HG02759 (cell line): ENCODE measurements at regions not wholly inside any gene's neighbourhood (a gene's known extent, or its start where the extent isn't known, plus 50 kb on each side); places are given as distances from the start of the nearest gene placed in this dataset.

Experiments used
- ATAC-seq: cut with Tn5 transposase; IDR thresholded peaks from one replicate; pipeline ENCODE4 v1.9.1; 2021; ENCODE audit warnings: mild to moderate bottlenecking, moderate library complexity; ENCODE audit not compliant: unreplicated experiment

DNA sequence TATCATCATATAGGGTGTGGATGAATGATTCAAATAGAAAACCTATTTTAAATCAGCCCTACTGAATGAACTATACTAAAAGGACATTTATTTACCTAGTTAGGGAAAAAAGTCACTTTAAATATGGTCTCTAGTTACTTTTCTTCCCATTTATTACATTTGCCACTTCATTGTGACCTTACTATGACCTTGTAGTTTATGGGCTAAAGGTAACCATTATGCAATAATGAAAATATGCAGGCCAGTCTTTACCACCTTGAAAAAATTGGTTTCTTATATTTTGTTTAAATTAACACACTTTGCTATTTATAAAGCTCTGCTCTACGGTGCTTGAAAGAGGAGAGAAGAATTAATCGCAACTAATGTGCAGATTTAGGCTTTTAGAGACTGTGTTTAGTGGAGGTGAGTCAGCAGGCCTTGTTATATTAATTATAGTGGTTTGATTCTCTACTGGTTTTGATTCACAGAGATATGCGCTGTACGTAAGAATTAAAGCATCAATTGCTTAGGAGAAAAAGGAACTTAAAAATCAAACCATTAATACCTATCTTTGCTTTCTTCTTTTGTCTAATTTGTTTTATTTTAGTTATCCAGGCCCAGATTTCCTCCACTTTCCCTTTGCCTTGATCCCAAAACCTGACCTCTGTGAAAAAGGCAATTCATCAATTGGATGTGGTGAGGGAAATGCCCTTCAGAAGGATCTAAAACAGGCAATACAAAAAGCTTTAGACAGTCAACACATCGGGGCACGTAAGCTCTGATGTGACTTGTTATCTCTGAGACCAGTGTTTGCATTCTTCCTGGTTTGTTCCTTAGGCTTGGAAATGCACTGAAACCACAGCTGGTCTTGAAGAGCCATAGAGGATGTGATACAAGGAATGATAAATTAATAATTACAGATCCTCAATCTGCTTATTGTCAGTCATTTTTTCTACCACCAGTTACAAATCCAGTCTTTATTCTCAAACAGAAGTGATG lies 141.2 kb upstream of the HDAC9 start:
- ATAC-seq, result no peak

DNA sequence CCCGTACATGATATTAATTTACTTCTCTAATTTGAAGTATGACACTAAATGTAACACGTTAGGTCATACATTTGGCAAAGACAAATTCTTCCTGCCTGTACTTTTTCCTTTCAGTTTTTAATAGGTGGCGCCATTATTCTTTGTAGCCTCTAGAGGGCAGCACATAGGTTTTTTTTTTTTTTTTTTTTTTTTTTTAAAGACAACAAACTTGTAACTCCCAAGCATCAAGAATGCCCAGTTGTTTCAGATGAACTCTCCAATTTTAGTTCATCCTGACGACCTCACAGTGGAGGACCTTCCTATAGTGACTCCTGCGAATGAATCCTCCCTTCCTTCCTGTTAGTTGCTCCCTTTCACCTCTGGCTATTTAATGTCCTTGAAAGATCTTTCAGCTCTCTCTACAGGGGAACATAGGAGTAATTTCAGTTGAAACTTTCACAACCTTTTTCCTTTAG lies 139.3 kb upstream of the HDAC9 start:
- no peak for ATAC-seq

DNA sequence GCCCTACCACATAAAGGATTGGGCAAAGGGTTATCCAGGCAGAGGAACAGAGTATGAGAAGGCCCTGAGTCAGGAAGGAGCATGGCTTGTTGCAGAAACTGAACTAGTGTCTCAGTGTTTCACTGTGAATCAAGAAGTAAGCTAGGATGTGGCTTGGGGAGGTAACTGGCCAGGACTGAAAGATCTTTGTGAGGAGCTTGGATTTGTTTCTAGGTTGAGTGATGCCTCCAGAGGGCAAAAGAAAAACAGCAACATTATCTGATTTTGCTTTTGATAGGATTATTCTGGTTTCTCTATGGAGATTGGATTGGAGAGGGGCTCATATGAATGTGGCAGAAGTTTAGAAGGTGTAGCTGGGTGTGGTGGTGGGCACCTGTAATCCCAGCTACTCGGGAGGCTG lies 137.9 kb upstream of the HDAC9 start:
- no peak for ATAC-seq

DNA sequence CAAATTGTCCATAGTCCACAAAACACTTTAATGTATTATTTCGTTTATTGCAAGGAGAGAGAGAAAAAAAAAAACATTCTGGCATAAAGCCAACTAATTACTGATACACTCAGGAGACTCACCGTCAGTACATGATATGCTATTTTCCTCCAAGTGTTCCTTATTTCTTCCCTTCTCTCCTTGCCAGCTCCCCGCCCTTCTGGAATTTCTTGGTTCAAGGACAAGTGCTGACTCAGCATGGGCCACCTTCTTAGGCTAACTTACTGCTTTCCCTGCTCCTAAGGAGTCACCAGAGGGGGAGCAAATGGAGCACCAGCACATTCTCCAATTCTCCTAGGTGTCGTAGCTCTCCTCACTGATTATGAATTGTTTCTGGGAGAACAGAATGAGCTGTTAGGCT lies 133.8 kb upstream of the HDAC9 start:
- no peak for ATAC-seq

DNA sequence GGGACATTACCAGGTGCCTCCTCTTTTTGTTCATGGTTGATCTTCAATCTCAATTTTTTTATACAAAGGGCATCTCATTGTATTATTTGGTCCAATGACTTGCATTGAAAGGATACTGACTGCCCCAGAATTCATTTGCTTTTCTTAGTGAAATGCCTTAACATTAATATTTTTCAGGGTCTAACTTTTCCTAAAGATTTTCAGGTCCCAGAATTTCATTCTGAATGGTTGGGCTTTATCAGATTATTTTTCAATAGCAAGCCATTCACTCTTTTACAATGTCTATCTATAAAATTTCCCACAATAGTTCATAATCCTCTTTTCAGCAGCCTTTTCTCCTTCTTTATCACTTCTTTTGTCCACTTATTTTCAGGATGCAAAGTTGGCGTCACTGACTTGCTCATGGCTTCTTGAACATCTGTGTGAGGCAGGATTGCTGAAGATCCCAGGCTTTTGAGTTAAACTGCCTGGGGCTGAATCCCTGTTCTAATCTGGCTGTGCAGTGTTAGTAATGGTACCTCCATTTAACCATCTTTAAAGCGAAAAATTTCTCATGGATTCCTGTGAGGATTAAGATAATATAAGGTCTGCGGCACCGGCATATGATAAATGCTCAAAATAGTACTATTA lies 131.7 kb upstream of the HDAC9 start:
- no peak for ATAC-seq

DNA sequence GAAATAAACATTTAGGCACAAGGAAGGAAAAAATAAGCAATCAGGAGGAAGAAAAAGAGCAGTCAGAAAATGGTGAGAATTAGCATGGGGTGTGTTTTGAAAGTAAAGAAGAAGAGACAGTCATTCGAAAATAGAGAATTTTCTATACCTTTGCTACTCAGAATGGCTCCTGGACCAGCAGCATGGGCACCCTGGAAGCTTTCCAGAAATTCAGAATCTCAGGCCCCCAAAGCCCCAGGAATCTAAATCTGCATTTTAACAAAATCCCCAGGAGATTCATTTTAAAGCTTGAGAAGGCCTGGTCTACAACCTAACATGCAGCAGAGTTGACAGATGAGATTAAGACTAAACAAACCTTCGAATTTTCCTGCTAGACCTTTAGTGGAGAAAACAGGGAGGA lies 131.2 kb upstream of the HDAC9 start:
- no peak for ATAC-seq

DNA sequence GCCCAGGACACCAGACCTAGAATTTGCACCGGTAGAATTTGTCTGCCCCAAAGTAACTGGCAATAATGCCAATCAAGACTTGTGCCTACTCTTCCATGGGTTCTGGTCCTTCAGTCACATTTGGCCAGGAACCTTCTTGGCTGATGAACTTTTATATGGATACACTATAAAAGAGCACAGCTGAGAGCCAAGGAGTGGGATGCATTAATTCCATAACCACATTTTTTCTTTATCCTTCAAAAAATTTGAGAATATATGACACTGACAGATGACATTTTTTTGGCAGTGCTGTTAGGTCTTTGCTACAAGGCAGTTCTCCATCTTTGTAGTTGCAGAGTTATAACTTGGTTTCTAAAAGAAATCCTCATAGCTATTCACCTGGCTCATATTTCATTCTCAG lies 129.2 kb upstream of the HDAC9 start:
- ATAC-seq, result no peak

DNA sequence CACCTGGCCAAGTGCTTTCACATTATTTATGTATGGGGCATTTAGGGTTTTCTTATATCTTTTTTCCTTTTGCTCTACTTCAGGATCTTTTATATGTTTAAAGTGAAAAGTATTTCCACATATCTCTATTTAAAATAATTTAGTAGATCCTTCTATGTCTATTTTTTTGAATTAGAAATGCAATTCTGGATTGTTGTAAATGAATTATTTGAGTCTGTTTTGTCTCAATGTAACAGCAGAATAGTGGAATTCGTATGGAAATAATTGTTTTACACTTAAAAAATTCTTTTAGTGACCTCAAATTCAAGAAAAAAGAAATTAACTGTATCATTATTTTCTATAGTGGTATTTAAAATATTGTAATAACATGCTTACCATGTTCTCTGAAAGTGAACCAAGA lies 126.5 kb upstream of the HDAC9 start:
- ATAC-seq, result no peak

DNA sequence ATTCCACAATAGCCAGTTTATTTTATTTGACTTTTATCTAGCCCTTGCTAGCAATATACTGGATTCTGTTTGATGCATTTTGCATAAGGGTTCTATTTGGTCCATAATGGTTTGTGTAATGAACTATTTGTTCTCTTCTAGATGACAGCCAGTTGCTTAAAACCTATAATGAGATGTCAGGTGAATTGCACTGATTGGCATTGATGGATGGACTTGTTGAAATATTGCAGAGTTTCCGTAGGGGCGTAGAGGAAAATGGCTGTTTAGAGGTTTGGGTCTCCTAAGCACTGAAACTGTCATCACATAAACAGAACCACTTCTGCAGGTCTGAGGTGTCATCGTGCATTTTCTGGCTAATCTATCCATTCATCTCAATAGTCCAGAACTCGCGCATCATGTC lies 124.9 kb upstream of the HDAC9 start:
- ATAC-seq, result no peak

DNA sequence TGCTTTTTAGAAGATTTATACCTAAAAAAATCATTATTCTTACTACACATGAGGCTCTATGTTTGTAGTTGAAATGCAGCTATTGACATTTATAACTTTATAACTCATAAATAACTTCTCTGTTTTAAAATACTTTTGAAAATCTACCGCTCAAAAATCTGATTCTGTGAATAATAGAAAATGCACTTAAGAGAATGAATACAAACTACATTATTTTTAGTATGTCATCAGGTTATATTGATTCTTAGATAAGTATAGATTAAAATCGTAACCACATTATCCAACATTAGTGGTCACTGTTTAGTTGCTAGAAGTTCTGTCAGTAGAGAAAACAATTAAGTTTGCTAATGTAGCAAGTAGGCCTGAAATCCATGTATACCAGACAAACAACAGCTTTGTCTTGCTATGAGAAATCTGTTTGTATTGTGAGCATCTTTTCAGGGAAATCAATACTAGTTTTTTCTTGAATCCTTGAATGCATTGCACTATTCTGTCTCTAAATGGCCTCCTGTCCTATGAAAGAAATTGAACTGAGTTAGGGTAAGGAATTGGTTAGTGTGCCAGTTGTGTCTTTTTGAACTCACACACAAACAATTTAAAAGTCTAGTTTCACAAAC lies 116.5 kb upstream of the HDAC9 start:
- ATAC-seq, result no peak

DNA sequence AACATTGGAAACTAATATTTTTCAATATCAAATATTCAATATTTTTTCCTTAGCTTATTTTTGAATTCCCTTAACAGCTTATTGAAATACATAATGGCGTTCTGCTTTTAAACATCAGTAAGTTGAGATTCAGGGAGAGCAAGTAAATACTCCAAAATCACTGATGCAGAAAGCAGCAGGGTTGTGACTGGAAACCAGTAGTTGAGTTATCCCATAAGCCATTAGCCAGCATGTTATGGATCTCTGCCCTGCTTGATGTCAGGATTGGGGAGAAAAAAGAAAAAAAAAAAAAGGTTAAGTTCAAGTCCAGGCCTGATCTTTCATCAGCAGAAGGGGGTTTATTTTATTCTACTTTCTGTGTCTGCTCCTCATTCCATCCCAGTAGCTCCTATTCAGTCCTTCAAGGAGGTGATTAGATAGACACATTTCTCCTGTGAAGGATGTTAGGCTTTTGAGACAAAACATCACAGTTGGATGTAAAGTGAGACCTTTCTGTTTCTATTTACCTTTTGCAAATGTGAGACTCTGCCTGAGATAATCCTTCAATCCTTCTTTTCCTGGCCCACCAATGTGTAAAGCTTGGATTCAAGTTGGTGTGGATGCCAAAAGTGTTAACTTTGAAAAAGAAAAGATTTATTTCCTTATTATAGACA lies 110.9 kb upstream of the HDAC9 start:
- no peak for ATAC-seq

DNA sequence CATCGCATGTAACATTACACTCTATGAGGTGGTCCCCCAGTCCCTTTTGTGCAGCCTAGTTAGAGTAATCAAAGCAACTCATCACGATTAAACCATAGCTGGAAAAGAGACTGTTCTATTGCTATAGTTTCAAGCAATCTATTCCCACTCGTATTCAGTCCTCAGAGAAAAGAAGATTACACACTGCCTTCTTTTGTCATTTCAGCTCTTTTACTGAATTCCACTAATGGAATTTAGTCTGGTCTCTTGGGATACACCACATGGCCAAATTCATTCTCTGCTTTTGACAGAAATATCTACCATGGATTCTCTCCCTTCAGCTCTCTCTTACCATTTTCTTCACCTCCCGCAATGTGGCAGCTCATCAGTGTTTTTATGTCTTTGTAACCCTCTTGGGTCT lies 108.9 kb upstream of the HDAC9 start:
- ATAC-seq, result no peak

DNA sequence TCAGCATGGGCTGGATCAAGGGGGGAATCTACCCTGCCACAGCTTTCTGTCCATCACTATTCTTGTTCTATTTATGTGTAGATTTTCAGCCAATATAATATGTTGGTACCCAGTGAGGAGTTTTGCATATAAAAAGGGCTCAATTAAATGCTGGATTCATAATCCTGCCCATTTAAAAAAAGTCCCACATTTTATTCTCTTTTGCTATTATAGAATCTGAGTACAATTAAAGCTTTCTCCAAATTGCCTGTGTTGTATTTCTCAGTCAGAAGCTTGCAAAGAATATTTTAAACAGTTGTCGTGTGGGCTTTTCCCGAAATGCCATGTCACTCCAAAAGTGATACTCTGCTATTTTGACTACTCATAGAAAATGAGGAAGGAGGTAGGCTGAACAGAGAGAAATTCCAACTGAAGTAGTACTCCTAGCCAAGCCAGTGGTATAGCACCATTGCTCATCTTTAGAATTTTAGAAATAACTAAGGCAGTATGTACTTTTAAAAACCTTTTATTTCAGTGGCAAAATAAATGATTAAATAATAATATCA lies 108.3 kb upstream of the HDAC9 start:
- no peak for ATAC-seq

DNA sequence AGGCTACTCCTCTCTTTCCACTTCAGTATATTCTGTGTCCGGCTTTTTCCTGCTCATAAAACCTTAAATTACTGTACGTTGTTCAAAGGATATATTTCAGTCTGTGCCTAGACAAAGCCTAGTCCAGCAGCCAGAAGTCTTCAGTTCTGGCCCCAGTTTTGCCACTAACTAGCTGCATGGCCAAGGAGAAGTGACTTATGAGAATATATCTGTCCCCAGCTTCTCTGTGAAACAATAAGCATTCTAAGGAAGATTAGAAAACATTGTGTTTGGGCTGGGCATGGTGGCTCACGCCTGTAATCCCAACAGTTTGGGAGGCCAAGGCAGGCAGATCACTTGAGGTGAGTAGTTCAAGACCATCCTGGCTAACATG lies 105.0 kb upstream of the HDAC9 start:
- ATAC-seq, result no peak

DNA sequence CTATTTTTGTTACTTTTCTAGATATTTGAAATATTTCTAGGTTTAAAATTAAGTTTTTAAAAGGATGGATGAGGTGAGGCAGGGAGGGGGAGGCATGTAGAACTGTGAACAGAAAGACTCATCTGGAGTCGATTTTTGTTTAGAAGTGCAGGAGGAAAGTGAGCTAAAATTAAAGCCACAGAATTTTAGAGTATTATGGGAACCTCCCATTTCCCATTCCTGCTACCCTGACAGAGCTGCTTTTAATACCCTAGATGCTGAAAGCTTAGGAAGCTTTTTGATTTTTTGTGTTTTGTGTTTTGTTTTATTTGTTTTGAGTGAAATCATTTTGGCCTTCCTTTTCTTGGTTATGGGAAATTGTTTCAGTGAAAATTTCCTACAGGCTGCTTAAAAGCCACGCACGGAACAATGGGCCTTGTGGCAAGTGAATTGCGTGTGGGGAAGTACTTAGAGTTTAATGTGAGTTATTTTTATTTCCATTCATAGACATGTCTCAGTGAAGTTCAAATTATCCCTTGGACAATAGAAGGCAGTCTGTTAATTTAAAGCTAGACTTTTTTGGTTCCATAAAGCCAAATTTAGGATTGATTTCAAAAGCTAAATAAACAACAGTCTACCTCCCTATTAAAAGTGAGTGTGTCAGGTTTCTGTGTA lies 102.0 kb upstream of the HDAC9 start:
- no peak for ATAC-seq

DNA sequence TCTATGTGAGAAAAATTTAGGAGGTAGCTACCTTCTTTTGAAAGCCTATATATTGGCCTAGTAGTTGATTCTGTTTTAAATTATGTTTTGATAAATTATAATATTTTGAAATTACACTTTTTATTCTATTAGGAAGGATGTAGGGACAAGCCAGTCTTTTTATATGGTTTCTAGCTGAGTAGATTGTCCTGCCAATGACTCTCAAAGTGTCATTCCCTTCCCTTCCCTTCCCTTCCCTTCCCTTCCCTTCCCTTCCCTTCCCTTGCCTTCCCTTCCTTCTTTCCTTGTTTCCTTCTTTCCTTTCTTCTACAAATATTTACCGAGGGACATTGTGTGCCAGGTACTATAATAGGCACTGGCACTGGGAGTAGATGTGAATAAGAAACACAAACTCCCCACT lies 99.7 kb upstream of the HDAC9 start:
- ATAC-seq, result no peak

DNA sequence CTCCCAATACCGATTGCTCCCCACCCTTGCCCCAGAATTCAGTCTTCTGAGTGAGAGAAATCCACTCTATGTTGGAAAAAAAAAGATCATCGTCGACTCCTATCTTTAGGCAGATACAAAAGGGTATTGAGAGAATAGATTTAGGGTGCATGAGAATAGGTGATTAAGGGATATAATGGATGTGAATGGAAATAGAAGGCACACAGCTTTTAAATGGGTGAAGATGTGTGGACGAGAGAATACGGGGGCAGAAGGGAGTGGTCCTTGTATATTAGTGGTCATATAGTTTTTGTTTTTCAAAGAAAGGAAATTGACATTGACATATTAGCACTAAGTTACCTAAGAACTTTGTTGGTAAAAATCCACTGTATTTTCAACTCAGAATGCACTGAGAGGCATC lies 98.6 kb upstream of the HDAC9 start:
- ATAC-seq, result no peak

DNA sequence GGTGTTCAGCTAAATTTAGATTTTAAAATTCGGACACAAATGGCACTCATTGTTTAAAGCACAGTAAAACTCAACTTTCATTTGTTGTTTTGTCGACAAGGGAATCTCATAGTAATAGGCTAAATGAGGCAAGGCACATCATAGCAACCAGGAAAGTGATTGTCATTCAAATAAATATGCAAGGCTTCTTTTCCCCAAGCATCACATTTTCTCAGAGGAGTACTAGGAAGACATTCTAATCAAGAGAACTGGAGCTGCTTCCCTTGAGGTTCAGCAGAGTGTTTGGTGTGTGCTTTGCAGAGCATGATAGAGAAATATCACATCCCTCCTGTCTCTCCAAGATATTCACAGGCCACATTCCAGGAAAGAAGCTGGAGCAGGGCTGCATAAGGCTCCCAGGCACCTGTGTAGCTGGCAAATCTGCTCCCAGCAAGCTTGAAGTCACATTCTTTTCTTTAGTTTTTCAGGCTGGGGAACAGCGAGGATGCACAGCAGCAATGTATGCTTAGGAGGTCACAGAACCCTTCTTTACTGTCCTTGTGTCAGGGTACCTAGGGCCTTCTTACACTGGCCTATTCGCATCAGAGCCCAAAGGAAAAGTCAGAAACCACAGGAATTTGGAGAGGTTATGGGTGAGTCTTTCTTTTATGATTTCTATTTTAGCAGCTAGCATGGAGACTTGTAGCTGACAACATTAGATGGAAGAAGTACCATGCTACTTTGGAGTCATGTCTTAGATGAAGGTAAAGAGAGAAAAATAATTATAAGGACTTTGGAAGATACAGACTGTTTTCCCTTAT lies 95.9 kb upstream of the HDAC9 start:
- ATAC-seq, result no peak

DNA sequence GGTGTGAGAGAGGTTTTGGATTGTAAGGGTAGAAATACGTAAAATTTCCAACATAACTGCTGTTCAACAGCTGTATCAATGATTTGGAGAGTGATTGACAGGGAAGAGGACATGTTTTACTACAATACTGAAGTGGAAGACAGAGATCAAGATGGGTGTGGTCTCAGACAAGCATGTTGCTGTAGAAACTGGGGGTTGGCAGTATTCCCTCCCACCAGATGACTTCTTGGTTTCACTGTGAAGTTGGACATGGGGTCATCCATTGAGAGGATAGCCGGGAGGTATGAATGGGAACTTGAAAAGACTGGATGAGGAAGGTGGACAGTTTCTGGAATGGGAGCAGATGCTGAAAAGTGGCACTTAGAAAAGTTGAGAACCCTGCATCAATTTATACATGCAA lies 95.3 kb upstream of the HDAC9 start:
- no peak for ATAC-seq

DNA sequence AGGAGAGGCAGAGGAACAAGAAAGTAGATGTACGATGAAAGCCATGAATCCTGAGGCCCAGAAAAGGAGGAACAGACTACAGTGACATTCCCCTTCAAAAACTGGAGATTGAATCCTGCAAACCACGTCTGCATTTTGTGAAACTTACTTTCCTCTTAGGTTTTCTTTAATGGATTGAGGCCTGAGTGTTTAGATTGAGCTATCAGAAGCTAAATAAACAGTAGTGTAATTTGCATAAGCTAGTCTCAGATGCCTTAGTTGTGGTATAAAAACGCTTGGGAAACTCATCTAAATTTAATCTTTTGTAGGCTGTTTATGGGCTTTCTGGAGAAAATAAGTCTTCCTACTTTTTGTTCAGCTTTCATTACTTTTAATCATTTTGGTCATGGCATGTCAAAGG lies 94.8 kb upstream of the HDAC9 start:
- no peak for ATAC-seq
